GM13977 (cell line): ENCODE measurements at regions not wholly inside any gene's neighbourhood (a gene's known extent, or its start where the extent isn't known, plus 50 kb on each side); places are given as distances from the start of the nearest gene placed in this dataset.

ENCODE experiments used
- DNase-seq: peaks from one replicate; pipeline ENCODE4 v3.0.0; 2012; ENCODE audit warnings: low spot score
- in situ Hi-C: fragments of 300-500 bp; cut with MboI; formaldehyde crosslinking; loops from one replicate; pipeline ENCODE4 v1.12.0; 2022; ENCODE audit warnings: low sequenced_read_pairs, low pct_unique_long_range_greater_than_20kb, mixed read lengths, inconsistent platforms; ENCODE audit not compliant: unreplicated experiment
- TF ChIP-seq, protein P1 (sequence below): IDR thresholded peaks from 2 replicates; pipeline ENCODE4 v1.5.1; 2012; ENCODE audit warnings: mild to moderate bottlenecking, control low read depth; ENCODE audit not compliant: insufficient read depth; ENCODE audit errors: extremely low read depth, missing control alignments

DNA sequence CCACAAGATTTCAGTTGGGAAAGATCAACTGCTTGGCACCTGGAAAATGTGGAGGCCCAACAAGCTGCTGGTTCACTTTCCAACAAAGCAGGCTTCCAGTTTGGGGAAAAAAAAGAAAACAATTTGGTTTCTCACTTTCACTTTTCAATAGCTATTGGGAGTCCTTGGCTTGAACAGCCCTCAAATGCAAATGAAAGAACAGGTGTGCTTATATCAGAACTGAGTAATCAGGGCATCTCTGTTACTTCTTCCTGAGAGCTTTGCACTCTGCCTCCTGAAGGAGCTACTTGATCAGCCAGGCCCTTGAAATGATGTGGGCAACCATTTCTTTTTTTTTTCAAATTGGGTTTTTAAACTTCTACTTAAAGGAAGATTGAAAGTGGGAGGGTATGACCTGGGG, 73.5 kb downstream of the MFAP3 start:
- peak; percentile 22 for DNase-seq
- TF ChIP-seq, protein P1, sequence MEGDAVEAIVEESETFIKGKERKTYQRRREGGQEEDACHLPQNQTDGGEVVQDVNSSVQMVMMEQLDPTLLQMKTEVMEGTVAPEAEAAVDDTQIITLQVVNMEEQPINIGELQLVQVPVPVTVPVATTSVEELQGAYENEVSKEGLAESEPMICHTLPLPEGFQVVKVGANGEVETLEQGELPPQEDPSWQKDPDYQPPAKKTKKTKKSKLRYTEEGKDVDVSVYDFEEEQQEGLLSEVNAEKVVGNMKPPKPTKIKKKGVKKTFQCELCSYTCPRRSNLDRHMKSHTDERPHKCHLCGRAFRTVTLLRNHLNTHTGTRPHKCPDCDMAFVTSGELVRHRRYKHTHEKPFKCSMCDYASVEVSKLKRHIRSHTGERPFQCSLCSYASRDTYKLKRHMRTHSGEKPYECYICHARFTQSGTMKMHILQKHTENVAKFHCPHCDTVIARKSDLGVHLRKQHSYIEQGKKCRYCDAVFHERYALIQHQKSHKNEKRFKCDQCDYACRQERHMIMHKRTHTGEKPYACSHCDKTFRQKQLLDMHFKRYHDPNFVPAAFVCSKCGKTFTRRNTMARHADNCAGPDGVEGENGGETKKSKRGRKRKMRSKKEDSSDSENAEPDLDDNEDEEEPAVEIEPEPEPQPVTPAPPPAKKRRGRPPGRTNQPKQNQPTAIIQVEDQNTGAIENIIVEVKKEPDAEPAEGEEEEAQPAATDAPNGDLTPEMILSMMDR: no peak
- in situ Hi-C loops: no loop called here

DNA sequence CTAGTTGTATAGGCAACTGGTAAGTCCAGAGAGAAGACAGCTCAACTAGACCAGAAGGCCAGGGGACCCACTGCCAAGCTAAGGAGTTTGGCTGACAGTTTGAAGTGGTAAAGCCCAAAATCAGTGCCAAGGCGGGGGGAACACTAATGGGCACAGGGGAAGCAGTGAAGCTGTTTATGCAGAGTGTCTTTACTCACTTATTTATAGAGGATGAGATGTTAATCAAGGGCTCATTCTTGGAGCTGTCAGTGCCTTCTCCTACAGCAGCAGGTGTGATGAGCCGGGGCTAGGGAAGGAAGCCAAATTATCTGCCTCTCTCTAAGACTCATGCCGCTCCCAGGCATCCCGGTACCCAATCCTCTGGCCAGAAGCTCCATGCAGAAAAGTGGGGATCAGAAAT, 75.2 kb upstream of the GALNT10 start:
- TF ChIP-seq, protein P1: no peak
- DNase-seq: no peak
- in situ Hi-C loops: no loop called here

DNA sequence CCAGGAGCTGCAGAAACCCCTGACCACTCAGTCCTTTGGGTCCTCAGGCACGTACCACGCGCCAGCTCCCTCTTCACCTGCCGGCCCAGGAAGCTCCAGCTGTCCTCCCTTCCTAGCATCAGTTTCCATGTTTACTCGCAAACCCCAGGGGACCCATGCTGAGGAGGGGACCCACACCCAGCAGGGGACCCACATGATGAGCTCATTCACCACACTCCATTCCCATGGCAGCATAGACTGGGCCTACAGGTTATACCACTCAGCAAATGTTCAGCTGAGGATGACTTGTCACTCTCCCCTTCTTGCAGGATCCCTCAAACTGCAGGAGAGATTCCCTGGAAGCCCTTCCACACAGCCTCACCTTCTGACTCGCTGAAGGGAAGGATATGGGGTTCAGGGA, 73.5 kb upstream of the GALNT10 start:
- in situ Hi-C loops: no loop called here
- no peak for DNase-seq

DNA sequence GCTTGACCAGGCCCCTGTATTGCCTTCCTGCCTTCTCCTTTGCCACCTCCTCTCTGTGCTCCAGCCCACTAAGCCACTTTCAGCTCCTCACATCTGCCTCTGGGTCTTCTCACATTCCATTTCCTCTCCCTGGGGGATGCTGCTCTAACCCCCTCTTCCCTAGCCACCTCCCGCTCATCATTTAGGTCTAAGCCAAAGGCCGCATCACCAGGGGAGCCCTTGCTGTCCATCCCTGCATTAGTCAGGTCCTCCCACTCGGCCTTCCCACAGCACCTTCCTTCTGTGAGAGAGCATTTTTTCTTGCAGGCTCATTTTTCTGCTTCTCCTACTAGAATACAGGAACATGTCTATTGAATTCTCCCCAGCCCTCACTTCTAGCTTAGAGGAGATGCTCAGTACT, 72.6 kb upstream of the GALNT10 start:
- TF ChIP-seq, protein P1: no peak
- no peak for DNase-seq
- in situ Hi-C loops: no loop called here

More for the DNA sequence above, 73.5 kb upstream of the GALNT10 start:
- TF ChIP-seq, protein P1: no peak

DNA sequence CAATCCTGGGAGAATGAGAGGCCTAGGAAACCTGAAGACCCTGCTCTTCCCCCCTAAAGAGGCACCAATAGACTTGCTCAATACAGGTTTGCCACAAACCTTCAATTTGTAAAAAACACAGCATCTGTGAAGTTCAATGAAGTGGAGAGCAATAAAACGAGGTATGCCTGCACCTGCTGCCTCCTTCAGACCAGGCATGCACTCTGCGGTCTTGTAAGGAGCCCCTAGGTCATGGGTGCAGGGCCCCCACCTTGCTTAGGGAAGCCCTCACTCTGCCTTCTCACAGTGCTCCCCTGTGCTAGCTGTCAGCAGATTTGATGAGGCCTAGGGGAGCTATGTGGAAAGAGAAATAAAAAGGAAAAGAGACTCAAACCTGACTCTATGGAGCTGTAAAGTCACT, 72.1 kb upstream of the GALNT10 start:
- in situ Hi-C loops: no loop called here
- TF ChIP-seq, protein P1: no peak
- DNase-seq: no peak

DNA sequence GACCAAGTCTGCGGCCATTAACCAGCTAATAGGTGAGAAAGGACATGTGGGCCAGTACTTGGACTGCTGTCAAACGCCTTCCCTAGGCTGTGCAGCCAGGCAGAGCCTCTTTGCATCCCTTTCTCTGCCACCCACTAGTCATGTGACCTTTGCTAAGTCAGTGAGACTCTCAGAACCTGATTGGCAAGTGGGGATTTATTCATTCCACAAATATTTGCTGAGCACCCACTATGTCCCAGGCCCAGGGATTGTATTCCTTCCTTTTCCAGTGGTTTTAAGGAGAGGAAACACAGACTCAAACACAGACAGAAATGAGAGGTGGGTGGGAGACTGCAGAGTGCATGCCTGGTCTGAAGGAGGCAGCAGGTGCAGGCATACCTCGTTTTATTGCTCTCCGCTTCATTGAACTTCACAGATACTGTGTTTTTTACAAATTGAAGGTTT, 71.6 kb upstream of the GALNT10 start:
- TF ChIP-seq, protein P1: peak; percentile 2
- in situ Hi-C loops: no loop called here

DNA sequence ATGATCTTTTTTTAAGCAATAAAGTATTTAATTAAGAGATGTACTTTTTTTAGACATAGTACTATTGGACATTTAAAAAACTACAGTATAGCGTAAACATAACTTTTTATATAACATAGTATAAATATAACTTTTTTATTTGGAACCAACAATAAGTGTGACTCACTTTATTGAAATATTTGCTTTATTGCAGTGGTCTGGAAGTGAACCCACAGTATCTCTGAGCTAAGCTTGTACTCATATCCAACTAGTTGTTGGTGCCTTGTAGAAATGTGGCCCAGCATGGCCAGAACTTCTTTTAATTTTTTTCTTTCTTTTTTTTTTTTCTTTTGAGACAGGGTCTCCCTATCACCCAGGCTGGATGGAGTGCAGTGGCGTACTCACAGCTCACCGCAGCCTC, 61.5 kb upstream of the GALNT10 start:
- DNase-seq: no peak
- TF ChIP-seq, protein P1: no peak
- in situ Hi-C loops: no loop called here

More for the DNA sequence above, 71.6 kb upstream of the GALNT10 start:
- DNase-seq: no peak
